ENCODE measurements at regions not wholly inside any gene's neighbourhood (a gene's known extent, or its start where the extent isn't known, plus 50 kb on each side); places are given as distances from the start of the nearest gene placed in this dataset.
"Not testable (repeated sequence)": the region's sequence is repeated elsewhere in the genome, so short reads cannot be mapped to it uniquely, and the experiment has no call there.

DNA sequence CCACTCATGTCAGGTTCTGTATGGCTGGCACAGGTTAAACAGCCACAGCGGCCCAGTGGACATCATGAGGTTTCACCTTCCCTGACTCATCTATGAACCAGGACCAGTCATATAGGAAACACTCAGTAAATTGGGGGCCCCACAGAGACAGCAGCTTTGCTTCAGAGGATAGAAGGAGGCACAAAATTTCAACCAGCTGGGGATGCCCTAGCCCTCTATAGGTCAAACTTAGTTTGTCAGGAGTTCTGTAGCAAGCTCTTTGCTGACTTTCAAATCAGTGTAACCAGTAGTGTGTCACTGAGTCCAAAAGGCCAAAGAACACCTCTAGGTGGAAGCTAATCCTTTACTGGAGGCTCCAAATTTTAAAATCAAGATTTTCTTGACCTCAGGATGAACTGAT lies 4157.8 kb upstream of the TPTE start:
- DNase-seq: not testable (repeated sequence)

DNA sequence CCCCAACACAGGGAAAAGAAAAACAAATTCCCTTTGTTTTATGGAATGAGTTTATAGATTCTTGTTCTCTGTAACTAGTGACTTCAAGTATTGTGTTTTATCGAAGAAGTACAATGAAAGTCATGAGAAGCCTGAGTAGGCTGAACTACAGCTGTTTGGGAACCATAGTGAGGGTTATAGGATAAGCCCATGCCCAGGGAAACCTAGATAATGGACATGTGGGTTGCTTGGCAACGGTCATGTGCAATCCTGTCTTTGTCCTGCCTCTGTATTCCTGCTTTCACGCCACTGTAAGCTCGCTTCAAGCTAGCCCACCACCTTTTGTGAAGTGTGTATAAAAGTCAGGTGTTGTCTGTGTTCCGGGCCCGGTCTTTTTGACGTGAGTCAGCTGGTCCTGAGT lies 4152.6 kb upstream of the TPTE start:
- DNase-seq: peak; percentile 5

DNA sequence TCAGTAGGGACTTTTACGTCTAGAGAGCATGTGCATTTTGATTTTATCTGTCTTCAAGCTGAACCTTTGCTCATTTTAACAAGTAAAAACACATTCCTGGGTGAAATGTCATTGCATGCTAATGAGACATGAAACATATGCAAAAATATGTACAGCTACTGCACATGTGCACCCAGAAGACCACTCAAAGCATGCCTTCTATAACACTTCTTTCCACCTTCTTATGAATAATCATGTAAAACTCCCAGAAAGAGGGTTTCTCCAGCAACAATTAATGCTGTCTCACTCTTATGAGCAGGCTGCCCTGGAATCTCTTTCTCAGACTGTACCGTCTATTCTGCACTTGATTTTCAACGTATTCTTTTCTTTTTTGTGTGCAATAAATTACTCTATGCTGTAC lies 4148.1 kb upstream of the TPTE start:
- peak; percentile 7 for DNase-seq

DNA sequence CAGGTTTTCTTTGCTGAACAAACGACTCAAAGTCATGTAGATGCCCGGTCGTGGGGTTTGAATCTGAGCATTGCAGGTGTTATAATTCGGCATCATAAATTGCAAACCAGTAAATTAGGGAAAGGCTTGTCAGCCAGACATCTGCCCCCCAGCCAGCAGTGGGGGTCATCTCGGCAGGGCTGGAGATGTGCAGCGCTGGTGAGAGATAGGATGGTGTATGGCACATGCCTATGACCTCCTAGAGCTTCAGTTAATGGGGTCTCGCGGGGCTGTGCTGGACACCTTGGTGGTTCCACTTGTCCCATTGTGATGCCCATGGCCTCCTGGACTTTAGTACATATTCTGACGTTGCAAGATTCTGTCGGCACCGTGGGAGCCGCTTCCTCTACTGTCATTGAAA lies 4147.2 kb upstream of the TPTE start:
- not testable (repeated sequence) for DNase-seq

DNA sequence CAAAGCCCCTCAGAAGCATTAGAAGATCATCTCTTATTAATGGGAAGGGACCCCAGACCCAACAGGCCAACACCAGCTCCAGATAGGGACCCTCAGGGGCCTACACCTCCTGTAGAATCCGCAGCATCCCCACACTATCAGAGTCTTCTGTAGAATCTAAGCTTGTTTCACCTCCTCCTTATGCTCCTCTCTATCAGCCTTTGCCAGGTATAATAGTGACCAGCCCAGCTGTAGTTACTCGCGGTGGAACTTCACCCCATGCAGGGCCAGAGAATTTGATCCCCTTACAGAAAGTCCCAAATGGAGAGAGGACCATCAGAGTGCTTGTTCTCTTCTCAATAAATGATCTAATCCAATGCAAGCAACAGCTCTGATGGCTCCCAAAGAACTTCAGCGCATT lies 4146.5 kb upstream of the TPTE start:
- DNase-seq: not testable (repeated sequence)

DNA sequence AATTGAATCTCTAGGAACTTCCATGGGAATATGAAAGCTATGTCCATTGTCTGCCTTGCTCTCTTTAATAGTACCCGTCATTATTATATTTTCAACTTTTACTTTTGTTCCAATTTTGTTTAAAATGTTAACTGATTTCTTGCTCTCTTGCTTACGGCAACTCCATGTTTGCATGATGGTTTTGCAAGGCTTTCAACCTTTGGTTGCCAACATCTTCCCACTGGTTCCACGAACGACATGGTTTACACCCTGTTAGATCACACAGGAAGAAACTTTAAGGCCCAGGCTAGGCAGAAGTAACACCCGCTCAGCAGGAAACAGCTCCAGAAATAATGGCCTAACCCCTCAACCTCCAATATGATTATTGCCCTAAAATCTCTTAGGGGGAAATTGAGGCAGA lies 4145.6 kb upstream of the TPTE start:
- DNase-seq: not testable (repeated sequence)

DNA sequence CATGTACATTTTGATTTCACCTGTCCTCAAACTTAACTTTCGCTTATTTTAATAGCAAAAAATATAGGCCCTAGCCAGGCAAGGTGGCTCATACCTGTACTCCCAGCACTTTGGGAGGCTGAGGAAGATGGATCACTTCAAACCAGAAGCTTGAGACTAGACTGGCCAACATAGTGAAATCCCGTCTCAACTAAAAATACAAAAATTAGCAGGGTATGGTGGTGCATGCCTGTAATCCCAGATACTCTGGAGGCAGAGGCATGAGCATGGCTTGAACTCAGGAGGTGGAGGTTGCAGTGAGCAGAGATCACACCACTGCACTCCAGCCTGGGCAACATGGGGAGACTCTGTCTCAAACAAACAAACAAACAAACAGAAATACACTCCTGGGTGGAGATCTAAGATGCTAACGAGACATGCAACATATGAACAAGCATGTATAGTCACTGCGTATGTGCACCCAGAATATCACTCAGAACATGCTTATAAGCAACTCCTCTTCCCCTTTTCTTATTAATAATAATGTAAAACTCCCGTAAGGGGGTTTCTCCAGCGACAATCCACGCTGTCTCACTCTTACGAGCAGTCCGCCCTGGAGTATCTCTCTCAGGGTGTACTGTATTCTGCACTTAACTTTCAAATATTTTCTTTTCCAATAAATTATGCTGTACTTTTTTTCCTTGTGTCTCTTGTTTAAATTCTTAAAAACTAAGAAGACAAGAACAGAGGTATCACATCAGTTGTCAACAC lies 4144.9 kb upstream of the TPTE start:
- DNase-seq: not testable (repeated sequence)

Measured in HCEC 1CT (cell line).